Prostate gland (tissue), 2 donors: ENCODE measurements at regions not wholly inside any gene's neighbourhood (a gene's known extent, or its start where the extent isn't known, plus 50 kb on each side); places are given as distances from the start of the nearest gene placed in this dataset.
A peak's percentile ranks its signal among the peaks of the same experiment; 100 is the strongest.

Experiments used
- CTCF ChIP-seq, 4 experiments: fragments of 200-600 bp in 2 of 4; fragments of 450-650 bp in 2 of 4; sonication (generic) in 2 of 4; IDR thresholded peaks; 1 replicate in 3 of 4; 2 replicates in 1 of 4; pipeline ENCODE4 v1.5.1; 2016 to 2019; ENCODE audit warnings: antibody characterized with exemption in 4 of 4, mild to moderate bottlenecking in 2 of 4, moderate library complexity in 2 of 4
- POLR2A ChIP-seq: fragments of 450-650 bp; IDR thresholded peaks from one replicate; pipeline ENCODE4 v1.6.1; 2016; ENCODE audit warnings: antibody characterized with exemption, mild to moderate bottlenecking
- POLR2AphosphoS5 ChIP-seq: sonication (generic); formaldehyde crosslinking; IDR thresholded peaks from one replicate; pipeline ENCODE4 v1.6.1; 2017; ENCODE audit warnings: antibody characterized with exemption

DNA sequence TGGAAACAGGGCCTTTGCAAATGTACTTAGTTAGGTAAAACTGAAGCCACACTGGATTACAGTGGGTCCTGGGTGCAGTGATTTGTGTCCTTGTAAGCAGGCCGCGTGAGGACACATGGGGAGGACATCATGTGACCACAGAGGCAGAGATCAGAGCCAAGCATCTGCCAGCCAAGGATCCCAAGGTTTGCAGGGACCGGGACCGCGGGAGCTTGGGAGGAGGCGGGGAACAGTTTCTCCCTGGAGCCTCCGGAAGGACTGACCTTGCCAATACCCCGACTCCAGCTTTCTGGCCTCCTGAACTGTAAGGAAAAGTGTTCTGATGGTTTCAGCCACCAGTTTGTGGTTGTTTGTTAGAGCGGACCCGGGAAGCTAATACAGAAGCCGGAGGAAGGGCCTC is 500.9 kb downstream of the PREX1 start:
- TF ChIP-seq CTCF (IDR thresholded peaks at IDR 0.05) (no peak), POLR2A (no peak), POLR2AphosphoS5 (peak; percentile 15)
